Mesendoderm (in vitro differentiated cells): ENCODE measurements at regions not wholly inside any gene's neighbourhood (a gene's known extent, or its start where the extent isn't known, plus 50 kb on each side); places are given as distances from the start of the nearest gene placed in this dataset.

Source experiments
- DNase-seq: peaks from one replicate; pipeline ENCODE4 v3.0.0; 2013
- H2AK5ac ChIP-seq: 2 replicates; pipeline ENCODE4 v1.6.1; 2013; ENCODE audit warnings: low read length, inconsistent platforms
- H2BK120ac ChIP-seq: 2 replicates; pipeline ENCODE4 v1.6.1; 2013; ENCODE audit warnings: low read depth, mild to moderate bottlenecking, low read length, moderate library complexity, mixed read lengths
- H2BK15ac ChIP-seq: replicated peaks from 2 replicates; pipeline ENCODE4 v1.6.1; 2013; ENCODE audit warnings: low read depth, mild to moderate bottlenecking, moderate library complexity
- H2BK5ac ChIP-seq: 2 replicates; pipeline ENCODE4 v1.6.1; 2013; ENCODE audit warnings: low read length, inconsistent platforms
- H3K18ac ChIP-seq: 2 replicates; pipeline ENCODE4 v1.6.1; 2013; ENCODE audit warnings: mild to moderate bottlenecking, low read length, mixed read lengths
- H3K23ac ChIP-seq: one replicate; pipeline ENCODE4 v1.6.1; 2013; ENCODE audit warnings: low read length
- H3K27ac ChIP-seq: 2 replicates; pipeline ENCODE4 v1.5.1; 2013; ENCODE audit warnings: low read depth, mild to moderate bottlenecking, inconsistent platforms, low read length, moderate library complexity
- H3K27me3 ChIP-seq: 2 replicates; pipeline ENCODE4 v1.6.1; 2013; ENCODE audit warnings: low read length, control low read depth, mild to moderate bottlenecking, inconsistent platforms; ENCODE audit not compliant: insufficient read depth, poor library complexity
- H3K36me3 ChIP-seq: 2 replicates; pipeline ENCODE4 v1.6.1; 2013; ENCODE audit warnings: low read length, inconsistent platforms; ENCODE audit not compliant: control insufficient read depth, insufficient read depth
- H3K4ac ChIP-seq: one replicate; pipeline ENCODE4 v1.6.1; 2013; ENCODE audit warnings: low read depth, mild to moderate bottlenecking, low read length, moderate library complexity
- H3K4me1 ChIP-seq: 2 replicates; pipeline ENCODE4 v1.6.1; 2013; ENCODE audit warnings: low read depth, low read length, inconsistent platforms; ENCODE audit not compliant: control insufficient read depth
- H3K4me2 ChIP-seq: 2 replicates; pipeline ENCODE4 v1.6.1; 2013; ENCODE audit warnings: low read length
- H3K4me3 ChIP-seq: 2 replicates; pipeline ENCODE4 v1.5.1; 2013; ENCODE audit warnings: mild to moderate bottlenecking, low read length
- H3K56ac ChIP-seq: one replicate; pipeline ENCODE4 v1.6.1; 2013; ENCODE audit warnings: low read length
- H3K79me1 ChIP-seq: 2 replicates; pipeline ENCODE4 v1.6.1; 2013; ENCODE audit warnings: low read length, inconsistent platforms
- H3K79me2 ChIP-seq: 2 replicates; pipeline ENCODE4 v1.6.1; 2013; ENCODE audit warnings: mild to moderate bottlenecking, low read length; ENCODE audit not compliant: control insufficient read depth, insufficient read depth
- H3K9ac ChIP-seq: 2 replicates; pipeline ENCODE4 v1.6.1; 2013; ENCODE audit warnings: low read length, inconsistent platforms
- H4K5ac ChIP-seq: one replicate; pipeline ENCODE4 v1.6.1; 2013; ENCODE audit warnings: low read length
- H4K8ac ChIP-seq: one replicate; pipeline ENCODE4 v1.6.1; 2013; ENCODE audit warnings: low read depth, mild to moderate bottlenecking, control low read depth, low read length, moderate library complexity
- WGBS: extraction: QIAGEN DNeasy Blood & Tissue Kit; methylation state at CpG from one replicate; pipeline ENCODE4 v1.1.7; 2013; ENCODE audit warnings: low lambda C conversion rate, missing lambda C conversion rate; ENCODE audit not compliant: insufficient coverage; ENCODE audit errors: extremely low coverage; 5-methylcytosine and 5-hydroxymethylcytosine counted together

DNA sequence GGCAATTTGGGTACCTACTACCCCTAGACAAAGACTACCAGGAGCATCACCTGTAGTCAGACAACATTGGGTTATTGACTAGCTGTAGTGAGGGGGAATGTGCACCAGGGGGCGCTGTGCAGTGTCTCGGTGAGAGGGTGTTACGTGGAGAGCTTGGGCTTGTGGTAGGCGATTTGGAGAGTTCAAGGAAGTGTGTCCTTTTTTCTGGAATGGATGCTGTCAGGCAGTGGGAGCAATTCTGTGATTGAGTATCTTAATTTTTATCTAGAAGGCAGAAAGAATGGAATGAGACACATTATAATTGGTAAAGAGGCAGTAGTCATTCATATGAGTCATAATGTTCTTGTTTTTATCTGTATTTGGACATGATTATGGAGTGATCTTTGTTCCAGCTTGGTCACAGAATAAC is 187.7 kb downstream of the GALC start:
- no peak overlapping the region for H2AK5ac ChIP-seq
- no peak overlapping the region for H2BK120ac ChIP-seq
- H3K4ac ChIP-seq: no peak overlapping the region
- H3K79me2 ChIP-seq: no peaks in the 10 kb centered on the region
- H2BK5ac ChIP-seq: no peak overlapping the region
- H3K27me3 ChIP-seq: no peaks in the 10 kb centered on the region
- H3K4me1 ChIP-seq: no peaks in the 10 kb centered on the region
- H3K27ac ChIP-seq: no peak overlapping the region
- no peak overlapping the region for H3K18ac ChIP-seq
- H3K36me3 ChIP-seq: no peaks in the 10 kb centered on the region
- H4K8ac ChIP-seq: no peak overlapping the region
- no peak overlapping the region for H3K56ac ChIP-seq
- no CpG with 5 or more reads among the region's 4 CpGs for WGBS
- no peaks in the 10 kb centered on the region for H3K79me1 ChIP-seq
- no peak overlapping the region for H3K9ac ChIP-seq
- H4K5ac ChIP-seq: no peak overlapping the region
- peak; percentile 74 for DNase-seq
- no peak overlapping the region for H3K4me3 ChIP-seq
- H3K23ac ChIP-seq: no peak overlapping the region
- no peak overlapping the region for H2BK15ac ChIP-seq
- H3K4me2 ChIP-seq: no peak overlapping the region

DNA sequence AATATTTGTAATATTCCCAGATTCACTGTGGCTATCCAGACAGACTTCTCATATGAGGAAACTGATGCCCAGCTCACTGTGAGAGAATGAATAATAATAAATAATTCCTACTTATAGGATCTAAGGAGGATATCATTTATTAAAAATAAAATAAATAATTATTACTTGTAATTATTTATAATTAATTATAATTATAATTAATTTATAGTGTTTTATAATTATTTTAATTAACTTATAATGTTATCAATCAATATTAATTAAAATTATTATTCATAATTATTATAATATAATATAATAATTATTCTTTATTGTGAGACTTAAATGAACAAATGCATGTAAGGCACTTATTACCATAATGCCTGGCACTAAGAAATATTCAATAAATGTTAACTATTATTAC is 192.8 kb downstream of the GALC start:
- Histone ChIP-seq H3K4me2 (no peak overlapping the region), H3K23ac (no peak overlapping the region), H3K36me3 (no peaks in the 10 kb centered on the region), H4K5ac (no peak overlapping the region), H3K18ac (no peak overlapping the region), H3K56ac (no peak overlapping the region), H2AK5ac (no peak overlapping the region), H3K9ac (no peak overlapping the region), H3K79me2 (no peaks in the 10 kb centered on the region), H3K79me1 (no peaks in the 10 kb centered on the region), H3K4me3 (no peak overlapping the region), H4K8ac (no peak overlapping the region), H3K27me3 (no peaks in the 10 kb centered on the region), H3K4ac (no peak overlapping the region), H3K4me1 (peaks cover 1% of the 10 kb centered on the region), H2BK120ac (no peak overlapping the region), H3K27ac (no peak overlapping the region), H2BK15ac (no peak overlapping the region), H2BK5ac (no peak overlapping the region)
- no peak for DNase-seq

DNA sequence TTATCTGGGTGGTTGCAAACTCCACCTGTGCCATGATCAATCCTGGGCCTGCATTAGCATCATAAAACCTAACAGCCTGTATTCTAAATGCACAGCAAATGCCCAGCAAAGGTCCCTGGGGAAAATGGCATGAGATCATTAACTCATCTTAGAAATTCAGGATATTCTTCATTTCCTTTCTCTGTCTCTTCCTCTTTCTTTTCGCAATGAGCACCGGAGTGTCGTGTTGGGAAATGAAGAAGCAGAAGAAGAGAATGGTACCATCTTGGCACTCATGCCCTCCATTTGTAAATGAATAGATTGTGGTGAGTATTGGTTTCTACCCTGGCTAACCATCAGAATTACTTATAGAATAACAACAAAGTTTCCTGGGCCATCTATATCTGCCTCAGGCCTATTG is 193.6 kb downstream of the GALC start:
- H3K27ac ChIP-seq: no peak overlapping the region
- no peaks in the 10 kb centered on the region for H3K27me3 ChIP-seq
- H3K36me3 ChIP-seq: no peaks in the 10 kb centered on the region
- H2BK15ac ChIP-seq: no peak overlapping the region
- no peak overlapping the region for H2BK5ac ChIP-seq
- H3K23ac ChIP-seq: no peak overlapping the region
- no peak overlapping the region for H4K5ac ChIP-seq
- H2AK5ac ChIP-seq: no peak overlapping the region
- H3K79me2 ChIP-seq: no peaks in the 10 kb centered on the region
- peak overlapping the region; percentile 76 for H3K18ac ChIP-seq
- DNase-seq: no peak
- no peak overlapping the region for H3K4me2 ChIP-seq
- H4K8ac ChIP-seq: no peak overlapping the region
- no peaks in the 10 kb centered on the region for H3K79me1 ChIP-seq
- H3K56ac ChIP-seq: no peak overlapping the region
- H3K4me1 ChIP-seq: peaks cover 1% of the 10 kb centered on the region
- no peak overlapping the region for H2BK120ac ChIP-seq
- no CpG with 5 or more reads among the region's 3 CpGs for WGBS
- H3K4me3 ChIP-seq: no peak overlapping the region
- no peak overlapping the region for H3K4ac ChIP-seq
- no peak overlapping the region for H3K9ac ChIP-seq

DNA sequence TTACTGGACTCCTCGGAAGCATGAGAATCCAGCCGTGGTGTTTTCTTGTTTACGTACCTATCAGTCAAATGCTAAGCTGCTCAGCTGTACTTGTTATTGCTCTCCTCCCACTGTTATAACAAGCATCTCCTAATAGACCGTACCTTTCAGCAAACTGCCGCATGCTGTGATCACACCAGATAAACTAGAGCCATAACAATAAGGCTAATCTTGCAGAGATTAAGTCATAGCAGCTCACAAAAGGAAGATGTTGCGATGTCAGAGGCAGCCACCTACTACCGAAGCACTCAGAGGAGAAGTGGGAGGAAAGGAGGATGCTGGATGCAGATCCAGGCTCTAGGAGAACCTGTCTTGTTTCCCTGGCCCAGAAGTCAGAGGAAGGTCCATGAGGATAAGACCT is 196.0 kb downstream of the GALC start:
- Histone ChIP-seq H3K18ac (no peak overlapping the region), H2AK5ac (no peak overlapping the region), H3K9ac (no peak overlapping the region), H3K23ac (no peak overlapping the region), H3K27ac (no peak overlapping the region), H2BK15ac (no peak overlapping the region), H3K79me1 (no peaks in the 10 kb centered on the region), H3K56ac (no peak overlapping the region), H3K4me3 (no peak overlapping the region), H4K8ac (no peak overlapping the region), H3K36me3 (no peaks in the 10 kb centered on the region), H4K5ac (no peak overlapping the region), H2BK120ac (no peak overlapping the region), H3K27me3 (no peaks in the 10 kb centered on the region), H3K79me2 (no peaks in the 10 kb centered on the region), H2BK5ac (no peak overlapping the region), H3K4me1 (peaks cover 1% of the 10 kb centered on the region), H3K4ac (no peak overlapping the region), H3K4me2 (no peak overlapping the region)
- no CpG with 5 or more reads among the region's 7 CpGs for WGBS
- DNase-seq: peak; percentile 87

DNA sequence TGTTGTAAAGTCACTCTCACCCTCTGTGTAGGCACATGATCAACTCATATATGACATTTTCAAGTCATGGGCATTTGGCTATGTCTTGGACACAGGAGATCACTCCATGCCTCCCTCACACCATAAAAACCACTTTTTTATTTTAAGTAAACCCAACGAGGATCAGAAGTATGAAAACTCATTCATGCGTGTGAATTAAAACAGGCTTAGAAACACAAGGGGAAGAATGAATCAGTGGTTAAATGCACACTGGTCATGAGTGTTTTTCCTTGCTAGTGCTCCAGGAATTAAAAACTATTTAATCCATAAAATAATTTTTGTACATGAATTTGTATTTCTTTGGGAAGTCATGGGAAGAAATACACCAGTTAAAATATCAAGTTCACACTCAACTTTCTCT is 198.4 kb downstream of the GALC start:
- WGBS: no CpG with 5 or more reads among the region's 2 CpGs
- no peak overlapping the region for H3K4me3 ChIP-seq
- H3K79me1 ChIP-seq: no peaks in the 10 kb centered on the region
- no peak overlapping the region for H3K4ac ChIP-seq
- no peak overlapping the region for H2AK5ac ChIP-seq
- no peak overlapping the region for H3K56ac ChIP-seq
- no peaks in the 10 kb centered on the region for H3K36me3 ChIP-seq
- no peak overlapping the region for H2BK15ac ChIP-seq
- no peak overlapping the region for H3K18ac ChIP-seq
- no peak overlapping the region for H2BK5ac ChIP-seq
- no peak overlapping the region for H4K8ac ChIP-seq
- H3K23ac ChIP-seq: no peak overlapping the region
- H2BK120ac ChIP-seq: no peak overlapping the region
- H3K27me3 ChIP-seq: no peaks in the 10 kb centered on the region
- no peak overlapping the region for H3K4me2 ChIP-seq
- H3K79me2 ChIP-seq: no peaks in the 10 kb centered on the region
- DNase-seq: no peak
- H4K5ac ChIP-seq: no peak overlapping the region
- H3K27ac ChIP-seq: no peak overlapping the region
- H3K9ac ChIP-seq: no peak overlapping the region
- H3K4me1 ChIP-seq: peaks cover 1% of the 10 kb centered on the region

DNA sequence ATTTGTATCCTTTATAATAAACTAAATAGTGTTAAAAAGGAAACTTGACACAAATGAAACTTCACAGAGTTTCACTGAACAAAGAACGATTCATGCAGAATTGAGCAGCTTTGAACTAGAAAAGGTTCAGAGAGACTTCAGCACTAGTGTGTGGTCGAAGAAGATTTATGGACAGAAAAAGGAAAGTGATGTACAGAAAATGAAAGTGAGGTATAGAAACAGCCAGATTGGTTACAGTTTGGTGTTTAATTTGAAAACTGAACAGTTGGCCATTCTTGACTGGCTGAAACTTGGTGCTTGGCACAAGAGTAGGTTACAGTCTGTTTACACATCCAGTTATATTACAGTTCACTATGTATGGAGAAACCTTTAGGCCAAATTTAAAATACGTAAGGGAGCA is 207.1 kb downstream of the GALC start:
- no peak overlapping the region for H4K8ac ChIP-seq
- H3K18ac ChIP-seq: no peak overlapping the region
- no peak for DNase-seq
- no peak overlapping the region for H2AK5ac ChIP-seq
- H3K23ac ChIP-seq: no peak overlapping the region
- H3K4me3 ChIP-seq: no peak overlapping the region
- no peak overlapping the region for H3K9ac ChIP-seq
- WGBS: no CpG with 5 or more reads among the region's 3 CpGs
- H2BK120ac ChIP-seq: no peak overlapping the region
- no peaks in the 10 kb centered on the region for H3K79me2 ChIP-seq
- no peak overlapping the region for H2BK5ac ChIP-seq
- no peak overlapping the region for H4K5ac ChIP-seq
- no peaks in the 10 kb centered on the region for H3K27me3 ChIP-seq
- H3K4ac ChIP-seq: no peak overlapping the region
- no peaks in the 10 kb centered on the region for H3K4me1 ChIP-seq
- no peaks in the 10 kb centered on the region for H3K79me1 ChIP-seq
- H3K36me3 ChIP-seq: no peaks in the 10 kb centered on the region
- no peak overlapping the region for H3K56ac ChIP-seq
- no peak overlapping the region for H3K27ac ChIP-seq
- H3K4me2 ChIP-seq: no peak overlapping the region
- H2BK15ac ChIP-seq: no peak overlapping the region
